ENCODE measurements at regions not wholly inside any gene's neighbourhood (a gene's known extent, or its start where the extent isn't known, plus 50 kb on each side); places are given as distances from the start of the nearest gene placed in this dataset.
"Not testable (repeated sequence)": the region's sequence is repeated elsewhere in the genome, so short reads cannot be mapped to it uniquely, and the experiment has no call there.

GRCh38 chr7:63636585-63636984 lies 362.1 kb upstream of the ZNF722 start:
- POLR2A ChIA-PET; H3K4me1 ChIP-seq (ENCODE audit: control extremely low read depth in 1 of 4, control insufficient read depth in 4 of 4, insufficient read depth in 4 of 4, low read length in 3 of 4); H3K9me3 ChIP-seq (ENCODE audit: control extremely low read depth in 1 of 5, control insufficient read depth in 4 of 5, insufficient read depth in 2 of 5, low read depth in 1 of 5, low read length in 4 of 5); H3K36me3 ChIP-seq (ENCODE audit: control insufficient read depth in 4 of 4, insufficient read depth in 4 of 4, low read length in 3 of 4); H3K27ac ChIP-seq (ENCODE audit: insufficient read depth in 1 of 2, low read depth in 1 of 2, low read length in 2 of 2, poor library complexity in 1 of 2, severe bottlenecking in 2 of 2); H3K4me3 ChIP-seq (ENCODE audit: control insufficient read depth in 1 of 7, extremely low read depth in 1 of 7, insufficient read depth in 4 of 7, low read depth in 2 of 7, low read length in 6 of 7); DNase-seq; CTCF ChIA-PET; H3K27me3 ChIP-seq (replicated peaks in 2 of 5; ENCODE audit: control insufficient read depth in 4 of 5, insufficient read depth in 5 of 5, low read length in 4 of 5): not testable (repeated sequence)
- WGBS (ENCODE audit: insufficient coverage), result no CpG with 5 or more reads among the region's 7 CpGs

DNA sequence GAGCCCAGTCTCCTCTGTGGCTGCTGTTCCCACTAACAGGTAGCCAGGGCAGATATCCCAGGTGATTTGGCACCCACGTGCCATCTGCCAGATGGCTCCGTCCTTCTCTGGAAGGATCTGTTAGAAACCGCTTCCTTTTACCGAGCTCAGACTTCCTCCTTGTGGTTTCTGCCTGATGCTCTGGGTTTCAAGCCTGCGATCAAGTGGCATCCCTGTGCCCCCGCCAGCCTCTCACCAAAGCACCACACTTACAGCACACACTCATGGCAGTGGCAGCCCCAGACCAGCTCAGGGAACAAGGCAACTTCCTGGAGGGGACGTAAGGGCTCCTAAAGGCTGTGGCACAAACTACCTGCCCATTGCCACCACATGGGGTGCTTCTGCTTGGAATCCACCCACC lies 333.1 kb upstream of the ZNF722 start:
- peak in 2 of 3 donors; percentile 18 to 66 for DNase-seq
- H3K4me1 ChIP-seq (ENCODE audit: control extremely low read depth in 1 of 4, control insufficient read depth in 4 of 4, insufficient read depth in 4 of 4, low read length in 3 of 4); CTCF ChIA-PET; H3K27ac ChIP-seq (ENCODE audit: insufficient read depth in 1 of 2, low read depth in 1 of 2, low read length in 2 of 2, poor library complexity in 1 of 2, severe bottlenecking in 2 of 2); H3K9me3 ChIP-seq (ENCODE audit: control extremely low read depth in 1 of 5, control insufficient read depth in 4 of 5, insufficient read depth in 2 of 5, low read depth in 1 of 5, low read length in 4 of 5); H3K4me3 ChIP-seq (ENCODE audit: control insufficient read depth in 1 of 7, extremely low read depth in 1 of 7, insufficient read depth in 4 of 7, low read depth in 2 of 7, low read length in 6 of 7); POLR2A ChIA-PET; H3K36me3 ChIP-seq (ENCODE audit: control insufficient read depth in 4 of 4, insufficient read depth in 4 of 4, low read length in 3 of 4); H3K27me3 ChIP-seq (replicated peaks in 2 of 5; ENCODE audit: control insufficient read depth in 4 of 5, insufficient read depth in 5 of 5, low read length in 4 of 5): not testable (repeated sequence)
- WGBS (ENCODE audit: insufficient coverage), result no CpG with 5 or more reads among the region's 7 CpGs

- CTCF ChIA-PET; H3K4me3 ChIP-seq (ENCODE audit: control insufficient read depth in 1 of 7, extremely low read depth in 1 of 7, insufficient read depth in 4 of 7, low read depth in 2 of 7, low read length in 6 of 7); H3K9me3 ChIP-seq (ENCODE audit: control extremely low read depth in 1 of 5, control insufficient read depth in 4 of 5, insufficient read depth in 2 of 5, low read depth in 1 of 5, low read length in 4 of 5); H3K36me3 ChIP-seq (ENCODE audit: control insufficient read depth in 4 of 4, insufficient read depth in 4 of 4, low read length in 3 of 4); H3K27ac ChIP-seq (ENCODE audit: insufficient read depth in 1 of 2, low read depth in 1 of 2, low read length in 2 of 2, poor library complexity in 1 of 2, severe bottlenecking in 2 of 2); DNase-seq; POLR2A ChIA-PET; H3K4me1 ChIP-seq (ENCODE audit: control extremely low read depth in 1 of 4, control insufficient read depth in 4 of 4, insufficient read depth in 4 of 4, low read length in 3 of 4); H3K27me3 ChIP-seq (replicated peaks in 2 of 5; ENCODE audit: control insufficient read depth in 4 of 5, insufficient read depth in 5 of 5, low read length in 4 of 5): not testable (repeated sequence)
- no CpG with 5 or more reads among the region's 7 CpGs for WGBS (ENCODE audit: insufficient coverage)
These were observed 307.2 kb upstream of the ZNF722 start for GRCh38 chr7:63691408-63691807.

- H3K36me3 ChIP-seq (ENCODE audit: control insufficient read depth in 4 of 4, insufficient read depth in 4 of 4, low read length in 3 of 4); H3K4me3 ChIP-seq (ENCODE audit: control insufficient read depth in 1 of 7, extremely low read depth in 1 of 7, insufficient read depth in 4 of 7, low read depth in 2 of 7, low read length in 6 of 7); H3K27ac ChIP-seq (ENCODE audit: insufficient read depth in 1 of 2, low read depth in 1 of 2, low read length in 2 of 2, poor library complexity in 1 of 2, severe bottlenecking in 2 of 2); POLR2A ChIA-PET; DNase-seq; H3K9me3 ChIP-seq (ENCODE audit: control extremely low read depth in 1 of 5, control insufficient read depth in 4 of 5, insufficient read depth in 2 of 5, low read depth in 1 of 5, low read length in 4 of 5); CTCF ChIA-PET; H3K4me1 ChIP-seq (ENCODE audit: control extremely low read depth in 1 of 4, control insufficient read depth in 4 of 4, insufficient read depth in 4 of 4, low read length in 3 of 4); H3K27me3 ChIP-seq (replicated peaks in 2 of 5; ENCODE audit: control insufficient read depth in 4 of 5, insufficient read depth in 5 of 5, low read length in 4 of 5): not testable (repeated sequence)
- whole genome bisulfite sequencing (ENCODE audit: insufficient coverage), result no CpG with 5 or more reads among the region's 41 CpGs
These were observed 304.4 kb upstream of the ZNF722 start for GRCh38 chr7:63694296-63694695.

All from common myeloid progenitor, CD34-positive (primary cell).